Activated CD8-positive, alpha-beta memory T cell treated with anti-CD3 and anti-CD28 coated beads, Interleukin-2, amount 50 U/mL, for 48 hours (primary cell): ENCODE measurements at regions not wholly inside any gene's neighbourhood (a gene's known extent, or its start where the extent isn't known, plus 50 kb on each side); places are given as distances from the start of the nearest gene placed in this dataset.

ENCODE experiments used
- DNase-seq: peaks from one replicate; pipeline ENCODE4 v3.0.0-alpha.2; 2020

DNA sequence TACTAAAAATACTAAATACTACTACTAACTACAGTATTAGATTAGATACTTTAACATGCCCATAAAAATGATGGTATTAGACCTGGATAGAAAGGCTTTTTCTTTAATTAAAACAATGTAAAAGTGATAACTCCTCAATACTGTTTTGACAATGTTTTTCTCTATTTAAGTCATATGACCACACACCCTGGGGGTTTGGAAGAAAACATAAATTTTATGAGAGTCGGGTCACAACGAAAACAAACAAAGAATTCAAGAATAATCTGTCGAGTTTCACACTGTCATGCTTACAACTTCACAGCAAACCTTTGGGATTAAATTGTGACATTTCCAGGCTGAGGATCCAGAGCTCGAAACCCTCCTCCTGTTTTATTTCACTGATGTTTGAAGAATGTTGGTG is 107.4 kb upstream of the SOX4 start:
- no peak for DNase-seq

DNA sequence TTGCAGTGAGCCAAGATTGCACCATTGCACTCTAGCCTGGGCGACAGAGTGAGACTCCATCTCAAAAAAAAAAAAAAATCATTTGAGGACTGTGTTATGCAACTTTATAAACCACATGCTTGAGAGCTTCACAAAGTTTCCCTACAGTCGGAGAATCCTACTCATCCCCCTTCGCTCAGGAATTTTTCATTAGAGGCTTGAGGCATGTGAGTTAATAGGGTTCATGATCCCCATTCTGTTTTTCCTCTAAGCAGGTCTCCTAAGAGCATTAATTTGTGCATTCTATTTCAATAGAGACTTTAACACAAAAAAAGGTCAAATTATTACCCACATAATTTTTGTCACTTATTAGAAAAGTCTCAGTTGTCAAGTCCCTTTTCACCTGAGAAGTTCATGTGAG is 103.7 kb upstream of the SOX4 start:
- no peak for DNase-seq

DNA sequence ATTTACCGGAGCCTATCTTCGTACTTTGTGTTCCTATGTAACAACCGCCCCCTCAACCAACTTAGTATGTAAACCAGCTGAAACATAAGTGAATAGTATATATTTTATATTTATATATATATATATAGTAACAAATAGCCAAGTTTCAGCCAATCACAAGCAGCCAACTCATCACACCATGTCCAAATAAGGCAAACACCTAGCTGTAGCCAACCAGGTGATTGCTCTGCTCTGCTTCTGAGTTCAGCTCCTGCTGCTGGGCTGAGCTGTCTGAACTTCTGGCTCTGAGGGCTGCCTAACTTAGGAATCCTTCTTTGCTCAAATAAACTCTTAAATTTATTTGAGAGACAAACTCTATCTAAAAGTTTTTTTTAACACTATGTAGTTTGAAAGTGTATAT is 101.6 kb upstream of the SOX4 start:
- DNase-seq = no peak

DNA sequence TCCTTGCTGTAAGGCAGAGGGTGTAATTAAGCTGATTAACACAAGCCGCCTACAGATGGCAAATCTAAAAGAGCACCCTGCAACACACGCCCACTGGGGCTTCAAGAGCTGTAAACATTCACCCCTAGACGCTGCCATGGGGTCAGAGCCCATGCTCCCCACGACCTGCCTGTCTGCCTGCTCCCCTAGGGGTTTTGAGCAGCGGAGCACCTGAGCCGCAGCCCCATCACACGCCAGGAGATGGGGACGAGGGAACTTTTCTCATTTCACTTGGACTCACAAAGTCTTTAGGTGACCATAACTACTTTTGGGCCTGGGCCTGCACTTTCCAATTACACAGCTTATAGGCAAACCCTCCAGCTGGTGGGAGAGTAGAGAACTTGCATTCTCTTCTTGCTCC is 99.0 kb upstream of the SOX4 start:
- DNase-seq = no peak

DNA sequence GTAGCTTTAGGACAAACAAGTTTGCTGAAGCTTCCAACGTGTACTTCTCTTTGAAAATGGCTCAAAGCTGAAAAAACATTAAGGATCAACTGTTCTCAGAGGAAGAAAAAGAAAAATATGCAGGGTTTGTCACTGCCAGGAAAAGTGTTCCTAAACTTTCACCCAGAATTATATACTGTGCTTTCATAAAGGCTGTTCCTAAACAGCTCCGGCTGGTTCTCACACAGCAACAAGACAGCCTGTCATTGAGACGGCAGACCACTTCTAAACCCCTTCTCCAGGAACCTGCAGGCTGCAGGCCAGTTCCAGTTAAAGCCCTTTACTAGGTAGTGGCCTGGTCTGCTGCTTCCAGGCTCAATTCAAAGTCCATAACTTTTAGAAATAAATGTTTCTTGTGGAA is 97.4 kb upstream of the SOX4 start:
- no peak for DNase-seq

DNA sequence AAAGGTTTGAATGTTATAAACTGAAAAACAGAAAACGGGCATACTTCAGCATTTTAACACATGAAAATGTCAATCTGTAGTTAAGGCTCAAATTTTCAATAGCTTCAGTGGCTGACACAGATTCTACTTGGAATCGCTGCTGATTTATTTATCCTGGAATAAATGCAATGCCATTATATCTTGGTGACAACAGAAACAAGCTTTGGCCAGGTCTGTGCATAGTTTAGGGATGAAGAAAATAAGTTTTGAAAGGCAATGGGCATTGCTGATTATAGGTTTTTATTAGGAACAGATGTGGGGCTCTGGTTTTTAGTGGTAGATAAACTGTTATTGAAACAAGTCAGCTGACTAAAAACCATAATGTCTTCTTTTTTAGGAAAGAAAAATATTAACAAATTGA is 96.8 kb upstream of the SOX4 start:
- no peak for DNase-seq

DNA sequence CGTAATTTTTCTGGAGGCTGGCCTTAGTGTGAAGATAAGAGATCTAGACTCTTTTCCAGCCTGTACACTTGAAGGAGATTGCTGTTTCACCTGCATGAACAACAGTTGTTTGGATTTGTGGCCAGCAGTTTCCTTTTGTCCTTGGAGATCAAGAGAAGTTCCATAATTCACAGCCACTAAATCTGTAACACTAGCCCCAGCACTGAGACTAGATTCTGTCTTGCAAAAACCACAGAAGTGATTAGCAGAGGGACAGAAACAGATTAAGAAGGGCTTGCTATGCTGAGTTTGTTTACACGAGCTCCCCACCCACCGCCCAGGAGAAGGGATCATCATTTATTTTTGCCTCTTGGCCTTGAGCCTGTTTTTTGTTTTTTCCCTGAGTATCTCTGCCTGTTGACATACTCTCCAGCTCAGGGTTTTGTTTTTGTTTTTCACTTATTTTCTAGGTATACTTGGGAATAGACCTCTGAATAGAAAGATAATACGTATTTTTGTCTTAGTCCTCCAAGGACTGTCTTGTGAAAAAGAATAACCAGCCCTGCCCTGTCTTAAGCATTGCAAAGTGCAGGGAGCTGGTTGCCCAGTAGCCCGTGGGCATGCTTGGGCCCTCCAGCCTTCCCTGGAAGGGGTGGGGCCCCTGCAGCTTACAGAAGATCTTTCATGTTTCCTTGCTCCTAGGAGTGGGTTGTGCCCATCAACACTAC is 93.1 kb upstream of the SOX4 start:
- no peak for DNase-seq

DNA sequence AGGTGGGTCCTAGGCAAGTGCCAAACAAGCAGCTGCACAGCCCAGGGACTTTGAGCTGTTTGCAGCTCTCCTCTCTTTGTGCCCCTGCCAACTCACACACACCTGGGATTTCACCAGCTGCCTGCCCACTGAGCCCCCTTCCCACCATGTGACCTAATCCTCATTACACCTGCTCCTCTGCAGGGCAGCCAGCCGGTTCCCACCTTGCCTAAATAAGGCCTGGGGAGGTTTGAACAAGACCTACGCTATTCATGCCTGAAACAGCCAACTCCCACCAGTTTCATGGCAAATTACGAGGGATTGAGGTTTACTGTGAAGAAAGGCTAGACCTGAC is 92.6 kb upstream of the SOX4 start:
- DNase-seq = no peak

DNA sequence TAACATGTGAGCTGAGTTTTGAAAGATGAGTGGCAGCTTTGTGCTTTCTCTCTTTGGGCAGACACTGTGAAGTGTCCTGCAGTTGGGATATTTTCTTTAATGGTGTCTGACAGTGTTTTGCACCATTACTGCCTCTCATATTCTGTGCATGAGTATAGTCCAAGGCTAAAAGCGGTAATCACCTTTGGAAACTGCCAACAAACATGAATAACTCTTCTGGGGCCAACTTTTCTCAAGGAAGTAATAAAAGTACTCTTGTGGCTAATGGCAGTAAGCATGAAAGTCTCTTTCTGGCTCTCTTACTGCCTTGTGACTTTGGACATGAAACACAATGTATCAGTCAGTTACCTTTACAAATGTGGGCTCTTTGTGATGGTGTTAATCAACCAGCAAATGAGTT is 91.7 kb upstream of the SOX4 start:
- no peak for DNase-seq

DNA sequence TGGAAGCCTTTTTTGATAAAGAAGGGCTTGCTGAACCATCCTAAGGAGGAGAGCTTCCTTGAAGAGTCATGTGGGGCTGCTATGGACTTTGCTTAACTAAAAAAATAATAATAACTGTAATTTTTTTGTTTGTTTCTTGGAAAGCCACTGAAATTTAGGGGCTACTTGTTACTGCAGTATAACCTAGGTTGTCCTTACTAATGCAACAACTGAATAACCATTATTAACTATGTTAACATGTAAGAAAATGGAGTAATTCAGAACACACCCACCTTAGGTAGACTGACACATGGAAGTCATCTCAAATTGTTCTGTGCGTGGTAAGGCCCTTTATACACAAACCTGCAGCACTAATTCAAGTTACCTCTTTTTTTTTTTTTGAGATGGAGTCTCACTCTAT is 90.9 kb upstream of the SOX4 start:
- no peak for DNase-seq

DNA sequence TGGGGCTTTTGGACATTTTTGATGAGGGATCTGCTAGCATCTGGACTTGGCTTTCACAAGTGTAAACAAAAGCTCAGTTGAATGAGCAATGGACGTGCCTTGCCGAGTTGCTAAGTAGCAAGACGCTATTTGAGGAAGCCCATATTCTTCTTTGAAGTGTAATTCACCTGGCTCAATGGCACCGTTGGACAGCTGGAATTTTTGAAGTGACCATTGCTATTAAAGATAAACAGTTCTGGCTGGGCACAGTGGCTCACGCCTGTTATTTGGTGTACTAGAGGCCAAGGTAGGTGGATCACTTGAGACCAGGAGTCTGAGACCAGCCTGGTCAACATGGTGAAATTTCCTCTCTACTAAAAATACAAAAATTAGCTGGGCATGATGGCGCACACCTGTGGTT is 88.8 kb upstream of the SOX4 start:
- no peak for DNase-seq

DNA sequence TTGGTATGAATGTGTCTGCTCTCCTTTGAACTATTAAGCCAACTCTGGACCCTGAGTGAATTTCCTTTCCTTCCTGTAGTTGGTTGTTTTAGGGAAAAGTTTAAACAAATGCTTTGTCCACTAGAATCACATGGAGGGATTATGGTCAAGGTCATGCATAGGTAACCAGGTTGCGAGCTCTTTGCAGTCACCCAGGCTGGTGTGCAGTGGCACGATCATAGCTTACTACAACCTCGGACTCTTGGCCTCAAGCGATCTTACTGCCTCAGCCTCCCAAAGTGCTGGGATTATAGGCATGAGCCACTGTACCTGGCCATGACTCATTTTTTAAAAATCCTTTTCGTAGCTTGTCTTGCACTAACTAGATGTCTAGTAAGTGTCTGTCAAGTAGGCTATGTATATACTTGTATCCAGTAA is 88.0 kb upstream of the SOX4 start:
- no peak for DNase-seq

DNA sequence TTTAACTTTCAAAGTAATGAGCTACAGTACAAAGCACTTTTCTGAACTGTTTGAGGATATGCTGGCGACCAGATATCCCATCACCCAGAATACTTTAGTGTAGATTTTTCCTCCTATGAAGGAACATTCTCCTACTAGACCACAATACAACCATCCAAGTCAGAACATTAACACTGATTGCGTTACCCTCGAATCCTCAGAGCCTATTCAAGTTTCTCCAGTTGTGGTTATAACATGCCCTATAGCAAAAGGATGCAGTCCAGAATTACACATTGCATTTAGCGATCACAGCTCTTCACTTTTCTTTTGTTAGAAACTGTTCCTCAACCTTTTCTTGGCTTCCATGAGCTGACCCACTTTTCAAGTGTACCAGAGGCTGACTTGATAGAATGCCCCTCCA is 87.4 kb upstream of the SOX4 start:
- no peak for DNase-seq

DNA sequence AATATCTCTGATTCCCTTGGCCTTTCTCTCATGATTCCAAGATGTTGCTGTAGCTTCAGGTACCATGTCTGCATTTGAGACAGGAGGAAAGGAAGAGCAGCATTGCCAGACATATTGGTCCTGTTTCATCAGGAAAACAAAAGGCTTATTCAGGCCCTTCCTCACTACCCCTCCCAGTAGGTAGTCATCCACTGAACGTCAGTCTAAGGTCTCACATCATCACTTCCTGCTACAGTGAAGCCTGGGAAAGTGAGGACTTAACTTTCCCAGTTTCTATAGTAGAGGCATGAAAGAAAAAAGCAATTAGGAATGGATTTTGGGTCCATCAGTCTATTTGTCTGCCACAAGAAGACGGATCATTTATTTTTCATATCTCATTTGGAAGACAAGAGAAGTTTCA is 85.7 kb upstream of the SOX4 start:
- DNase-seq = no peak

DNA sequence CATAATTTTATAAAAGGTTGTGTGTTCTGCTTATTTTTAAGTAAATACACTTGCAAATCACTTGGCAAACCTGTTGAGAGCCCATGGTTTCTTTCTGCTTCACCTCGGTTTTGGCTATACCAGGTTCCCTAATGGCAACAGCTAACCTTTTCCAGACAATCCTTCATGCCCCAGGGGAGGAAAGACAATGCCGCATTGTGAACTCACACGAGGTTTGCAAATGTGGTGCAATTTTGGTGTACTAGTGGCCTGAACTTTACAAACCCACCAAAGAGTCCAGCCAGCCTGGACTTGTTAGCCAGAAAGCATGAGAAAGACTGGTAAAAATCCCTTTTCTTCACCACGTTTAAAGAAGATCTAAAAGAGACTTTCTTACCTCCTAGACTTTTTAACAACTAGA is 84.8 kb upstream of the SOX4 start:
- no peak for DNase-seq

DNA sequence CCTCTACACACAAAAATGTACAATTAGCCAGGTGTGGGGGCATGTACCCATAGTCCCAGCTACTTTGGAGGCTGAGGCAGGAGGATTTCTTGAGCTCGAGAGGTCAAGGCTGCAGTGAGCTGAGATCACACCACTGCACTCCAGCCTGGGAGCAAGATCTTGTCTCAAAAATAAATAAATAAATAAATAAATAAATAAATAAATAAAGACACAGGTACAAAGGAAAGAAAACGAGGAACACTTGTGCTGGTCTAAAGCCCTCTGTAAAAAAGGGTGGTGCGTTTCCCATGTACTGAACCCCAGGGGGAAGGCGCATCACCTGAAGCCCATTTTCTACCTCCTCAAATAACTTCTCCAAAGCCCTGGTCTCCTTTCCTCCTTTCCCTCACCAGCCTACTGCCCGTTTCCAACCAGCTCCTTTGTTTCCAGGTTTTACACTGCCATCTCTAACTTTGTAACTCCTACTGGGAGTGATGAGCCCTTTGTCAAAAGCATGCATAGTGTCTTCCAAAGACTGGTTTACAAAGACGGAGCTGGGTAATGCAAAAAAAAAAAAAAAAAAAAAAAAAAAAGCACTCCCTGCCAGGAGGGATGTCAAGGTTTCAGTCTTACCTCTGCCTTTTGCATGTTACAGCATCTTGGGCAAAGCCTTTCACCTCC is 81.5 kb upstream of the SOX4 start:
- no peak for DNase-seq

DNA sequence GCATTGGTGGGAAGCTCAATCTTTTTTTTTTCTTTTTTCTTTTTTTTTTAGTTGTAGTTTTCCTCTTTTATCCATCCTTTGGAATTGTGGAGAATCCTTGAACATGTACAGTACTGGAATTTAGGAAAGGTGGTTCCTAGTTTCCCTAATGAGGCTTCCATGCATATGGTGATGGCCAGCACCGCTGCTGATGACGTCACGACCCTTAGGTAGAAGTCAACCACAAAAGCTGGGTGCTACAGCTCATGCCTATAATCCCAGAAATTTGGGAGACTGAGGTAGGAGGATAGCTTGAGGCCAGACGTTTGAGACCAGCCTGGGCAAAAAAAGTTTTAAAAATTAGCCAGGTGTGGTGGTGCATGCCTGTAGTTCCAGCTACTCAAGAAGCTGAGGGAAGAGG is 79.3 kb upstream of the SOX4 start:
- no peak for DNase-seq

DNA sequence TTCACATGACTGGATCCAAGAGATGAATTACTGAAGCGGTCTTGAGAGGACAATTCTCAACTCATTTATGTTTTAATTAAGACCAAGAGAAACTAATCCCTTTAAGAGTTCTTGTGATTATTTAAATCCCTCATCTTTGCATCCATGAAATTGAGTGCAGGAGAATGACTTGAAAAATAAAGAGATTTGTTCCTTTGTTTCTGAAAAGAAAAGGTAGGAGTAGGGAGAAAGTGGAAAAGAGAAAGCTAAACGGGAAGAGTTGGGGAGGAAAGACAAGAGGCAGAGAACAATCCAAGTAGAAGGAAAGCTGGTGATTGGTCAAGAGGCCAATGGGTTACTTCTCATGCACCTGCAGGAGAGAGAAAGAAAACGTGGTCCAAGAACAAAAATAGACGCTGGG is 75.2 kb upstream of the SOX4 start:
- no peak for DNase-seq

DNA sequence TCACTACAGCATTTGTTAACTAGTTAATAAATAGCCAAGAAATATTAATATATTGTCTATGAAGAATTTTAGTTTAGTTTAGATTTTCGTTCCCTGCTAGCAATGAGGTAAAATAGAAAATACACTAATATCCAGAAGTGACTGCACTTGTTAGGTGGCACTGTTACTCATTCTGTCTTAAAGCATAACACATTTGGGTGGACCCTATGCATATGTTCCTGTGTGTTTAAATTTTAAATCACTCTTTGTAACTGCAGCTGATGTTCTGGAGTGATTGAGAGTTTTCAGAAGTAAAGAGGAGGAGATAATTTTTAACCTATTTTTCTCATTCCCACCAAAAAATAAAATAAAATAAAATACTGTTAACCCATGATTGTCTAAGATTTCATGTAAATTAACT is 73.9 kb upstream of the SOX4 start:
- no peak for DNase-seq

DNA sequence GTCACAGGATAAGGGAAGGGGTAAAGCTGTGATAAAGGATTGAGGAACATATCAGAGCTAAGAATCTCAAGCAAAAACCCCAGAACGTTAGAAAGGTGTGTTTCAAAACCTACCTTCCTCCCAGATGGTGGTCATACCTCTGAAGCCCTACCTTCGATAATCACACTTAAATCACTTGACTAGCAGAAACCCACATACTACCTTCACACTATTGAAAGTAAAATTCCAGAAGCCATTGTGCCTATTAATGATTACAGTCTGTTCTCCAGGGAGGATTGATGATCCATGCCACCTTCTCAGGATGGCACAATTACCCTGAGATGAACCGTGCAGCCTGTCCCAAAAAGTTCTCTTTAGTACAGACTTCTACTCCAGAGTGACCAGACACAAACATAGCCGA is 72.3 kb upstream of the SOX4 start:
- DNase-seq = no peak

DNA sequence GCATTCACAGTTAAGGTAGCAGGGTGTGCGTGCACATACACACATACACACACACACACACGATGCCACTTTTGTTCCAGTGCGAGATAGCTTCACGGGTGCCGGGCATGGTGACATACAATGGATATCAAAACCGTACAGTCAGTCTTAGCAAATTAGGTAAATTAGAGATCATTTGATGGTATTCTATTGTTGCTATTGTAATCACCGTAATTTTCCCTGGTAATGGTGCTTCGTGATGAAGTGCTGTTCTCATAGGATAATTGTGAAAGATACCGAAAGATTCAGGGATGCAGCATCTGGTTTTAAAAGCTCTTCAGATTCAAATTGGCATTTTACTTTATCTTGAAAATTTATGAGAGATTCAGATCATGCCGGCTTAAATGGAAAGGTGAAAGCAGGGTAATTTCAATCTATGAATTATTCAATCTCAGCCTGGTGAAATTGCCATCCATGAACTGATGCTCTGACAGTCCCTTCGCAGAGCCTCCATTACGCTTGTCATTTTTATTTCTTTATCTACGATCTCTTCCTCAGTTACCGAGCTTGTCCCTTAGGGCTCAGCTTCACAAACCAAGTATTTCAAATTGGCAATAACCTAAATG is 71.3 kb upstream of the SOX4 start:
- DNase-seq = no peak

DNA sequence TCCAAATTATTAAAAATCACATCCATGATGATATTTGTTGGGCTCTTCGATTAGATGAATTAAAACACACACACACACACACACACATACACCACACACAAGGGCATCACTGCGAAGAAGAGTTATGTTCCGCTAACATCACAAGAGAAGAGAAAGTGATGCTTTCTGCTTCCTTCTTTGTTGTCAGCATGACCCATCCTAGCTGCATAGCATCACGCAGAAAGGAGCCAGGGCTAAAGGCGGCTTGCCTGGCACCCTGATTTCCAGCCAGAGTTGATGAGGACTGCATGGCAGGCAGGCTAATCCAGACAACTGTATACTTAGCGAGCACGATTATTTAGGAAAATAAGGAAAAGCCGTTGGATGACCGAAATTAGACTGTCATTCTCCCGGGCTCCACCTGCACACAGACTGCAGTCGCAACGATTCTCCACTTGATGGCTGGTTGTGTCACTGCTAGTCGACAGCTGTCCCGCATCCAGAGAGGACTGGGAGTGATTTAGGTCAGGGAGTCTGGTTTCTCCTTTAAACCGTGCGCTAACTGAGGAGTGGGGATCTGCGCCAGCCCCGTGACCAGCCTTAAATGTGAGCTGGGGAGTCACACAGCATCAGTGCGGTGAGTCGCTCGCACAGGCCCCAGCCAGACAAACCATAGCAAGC is 70.6 kb upstream of the SOX4 start:
- no peak for DNase-seq

DNA sequence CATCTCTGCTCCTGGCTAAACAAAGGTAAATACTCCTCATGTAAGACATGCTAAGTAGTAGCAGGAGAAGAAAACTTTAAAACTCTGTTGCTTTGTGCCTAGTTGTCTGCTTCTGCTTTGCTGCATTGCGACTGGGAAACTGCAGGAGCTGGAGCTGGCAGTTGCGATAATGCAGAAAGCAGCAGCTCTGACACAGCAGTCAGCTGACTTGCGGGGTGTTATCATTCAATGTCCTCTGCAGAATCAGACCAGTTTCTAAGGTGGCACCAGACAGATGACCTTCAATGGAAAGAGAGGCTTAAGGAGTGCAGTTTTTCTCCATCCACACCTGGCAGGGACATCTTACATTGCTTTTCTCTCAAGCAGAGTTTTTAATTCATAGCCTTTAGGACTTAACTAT is 69.9 kb upstream of the SOX4 start:
- no peak for DNase-seq

DNA sequence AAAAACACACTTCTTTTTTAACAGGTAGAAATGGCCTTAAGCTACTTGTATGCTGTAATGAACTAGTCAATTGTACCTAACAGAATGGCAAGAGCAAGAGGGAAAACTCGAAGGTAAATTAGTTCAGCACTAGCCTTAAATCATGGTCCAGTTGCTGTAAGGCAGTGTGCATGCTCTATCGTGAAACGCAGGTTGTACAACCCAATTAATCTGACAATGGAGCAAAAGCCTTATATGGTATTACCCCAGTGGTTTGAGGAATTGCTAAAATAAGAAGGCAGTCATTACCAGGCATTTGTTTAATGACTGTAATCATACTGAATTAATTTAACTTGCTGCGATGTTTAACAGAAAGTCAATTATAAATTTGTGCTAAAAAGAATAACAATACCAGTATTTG is 69.3 kb upstream of the SOX4 start:
- DNase-seq = no peak
